ENCODE measurements at regions not wholly inside any gene's neighbourhood (a gene's known extent, or its start where the extent isn't known, plus 50 kb on each side); places are given as distances from the start of the nearest gene placed in this dataset.

- no peak for DNase-seq (ENCODE audit: low read depth, low spot score)
Observed at GRCh38 chr18:43213816-43214215, 63.5 kb downstream of the SYT4 start.

- DNase-seq (ENCODE audit: low read depth, low spot score), result no peak
Observed at GRCh38 chr18:43211059-43211458, 66.2 kb downstream of the SYT4 start.

GRCh38 chr18:43195421-43195820 lies 79.9 kb upstream of the RIT2 start:
- DNase-seq (ENCODE audit: low read depth, low spot score), result no peak

- DNase-seq (ENCODE audit: low read depth, low spot score), result no peak
Observed at GRCh38 chr18:43193336-43193735, 77.9 kb upstream of the RIT2 start.

- peak; percentile 15 for DNase-seq (ENCODE audit: low read depth, low spot score)
Observed at GRCh38 chr18:43192408-43192807, 76.9 kb upstream of the RIT2 start.

GRCh38 chr18:43181711-43182110 lies 66.2 kb upstream of the RIT2 start:
- no peak for DNase-seq (ENCODE audit: low read depth, low spot score)

- no peak for DNase-seq (ENCODE audit: low read depth, low spot score)
Observed at GRCh38 chr18:43180814-43181213, 65.3 kb upstream of the RIT2 start.

GRCh38 chr18:43175257-43175656 lies 59.8 kb upstream of the RIT2 start:
- no peak for DNase-seq (ENCODE audit: low read depth, low spot score)

GRCh38 chr18:43170586-43170985 lies 55.1 kb upstream of the RIT2 start:
- DNase-seq (ENCODE audit: low read depth, low spot score), result no peak

Measured in astrocyte of the hippocampus (primary cell).